Kidney (tissue), 13 donors: ENCODE measurements at regions not wholly inside any gene's neighbourhood (a gene's known extent, or its start where the extent isn't known, plus 50 kb on each side); places are given as distances from the start of the nearest gene placed in this dataset.

Source experiments
- DNase-seq, 5 donors: peaks; one replicate each; pipeline ENCODE4 v3.0.0-alpha.2; 2013 to 2020
- FAIRE-seq: peaks from 2 replicates; lab custom pipeline; 2012; peaks lifted over from hg19 to GRCh38; lab: Jason Lieb, UNC
- H3K27ac ChIP-seq, 2 donors: one replicate each; pipeline ENCODE4 v1.7.0; 2013; ENCODE audit warnings: low read depth in 2 of 2, low read length in 2 of 2, inconsistent platforms in 1 of 2
- H3K27me3 ChIP-seq: one replicate; pipeline ENCODE4 v1.7.1; 2013; ENCODE audit warnings: low read length, inconsistent platforms; ENCODE audit not compliant: control insufficient read depth, insufficient read depth
- H3K36me3 ChIP-seq, 3 donors: one replicate each; pipeline versions ENCODE4 v1.7.0 to v1.7.1; 2013; ENCODE audit warnings: low read length in 3 of 3, control low read depth in 1 of 3, inconsistent platforms in 1 of 3; ENCODE audit not compliant: insufficient read depth in 3 of 3, control insufficient read depth in 2 of 3
- H3K4me1 ChIP-seq, 3 donors: one replicate each; pipeline versions ENCODE4 v1.7.0 to v1.7.1; 2013; ENCODE audit warnings: low read length in 3 of 3, inconsistent platforms in 1 of 3, low read depth in 1 of 3; ENCODE audit not compliant: control insufficient read depth in 2 of 3, insufficient read depth in 2 of 3
- H3K4me3 ChIP-seq, 3 donors: one replicate each; pipeline versions ENCODE4 v1.7.0 to v1.8.1; 2013; ENCODE audit warnings: low read length in 3 of 3, control low read depth in 1 of 3, inconsistent platforms in 1 of 3
- H3K9ac ChIP-seq, 3 donors: one replicate each; pipeline versions ENCODE4 v1.7.0 to v1.7.1; 2013; ENCODE audit warnings: low read length in 3 of 3, control low read depth in 1 of 3, inconsistent platforms in 1 of 3
- H3K9me3 ChIP-seq, 3 donors: one replicate each; pipeline versions ENCODE4 v1.7.0 to v1.7.1; 2013; ENCODE audit warnings: low read length in 3 of 3, control low read depth in 1 of 3, inconsistent platforms in 1 of 3; ENCODE audit not compliant: control insufficient read depth in 2 of 3, insufficient read depth in 1 of 3
- intact Hi-C: fragments of 100-400 bp; cut with DNase I; formaldehyde crosslinking; loops from one replicate; pipeline ENCODE4 v1.11.1; 2022
- TF ChIP-seq, protein P1 (sequence below): IDR thresholded peaks from 3 replicates; pipeline ENCODE4 v1.5.1; 2012; ENCODE audit warnings: mild to moderate bottlenecking, moderate library complexity, borderline replicate concordance; ENCODE audit not compliant: insufficient read depth; ENCODE audit errors: extremely low read depth
- donor health status: control.
- donor health status: control.
- donor health status: control.
- donor health status: control.
- donor health status: control.
- donor health status: DM: yes; HTN: yes; CAD: no.
- donor health status: Normal renal cell carcinoma (clear cell type).

DNA sequence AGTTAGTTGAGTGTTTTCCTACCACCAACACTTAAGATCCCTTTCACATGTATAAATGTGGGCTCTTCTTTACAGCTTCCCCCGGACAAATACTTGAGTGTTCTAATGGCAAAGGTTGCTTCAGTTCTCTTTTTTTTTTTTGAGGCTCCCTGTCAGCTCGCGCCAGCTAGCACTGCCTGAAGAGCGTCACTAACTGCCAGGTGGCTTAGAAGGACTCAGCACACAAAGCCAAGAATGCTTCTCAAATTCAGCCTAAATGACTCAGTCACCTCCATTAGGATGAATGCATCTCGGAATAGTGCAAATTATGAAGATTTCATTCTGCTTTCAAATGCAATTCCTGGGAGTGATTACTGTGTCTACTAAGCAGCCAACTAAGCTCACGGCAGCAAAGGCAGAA, 150.7 kb upstream of the BTBD3 start:
- no peak for FAIRE-seq
- H3K27me3 ChIP-seq = no peaks in the 10 kb centered on the region
- no peak overlapping the region for H3K27ac ChIP-seq
- TF ChIP-seq, protein P1, sequence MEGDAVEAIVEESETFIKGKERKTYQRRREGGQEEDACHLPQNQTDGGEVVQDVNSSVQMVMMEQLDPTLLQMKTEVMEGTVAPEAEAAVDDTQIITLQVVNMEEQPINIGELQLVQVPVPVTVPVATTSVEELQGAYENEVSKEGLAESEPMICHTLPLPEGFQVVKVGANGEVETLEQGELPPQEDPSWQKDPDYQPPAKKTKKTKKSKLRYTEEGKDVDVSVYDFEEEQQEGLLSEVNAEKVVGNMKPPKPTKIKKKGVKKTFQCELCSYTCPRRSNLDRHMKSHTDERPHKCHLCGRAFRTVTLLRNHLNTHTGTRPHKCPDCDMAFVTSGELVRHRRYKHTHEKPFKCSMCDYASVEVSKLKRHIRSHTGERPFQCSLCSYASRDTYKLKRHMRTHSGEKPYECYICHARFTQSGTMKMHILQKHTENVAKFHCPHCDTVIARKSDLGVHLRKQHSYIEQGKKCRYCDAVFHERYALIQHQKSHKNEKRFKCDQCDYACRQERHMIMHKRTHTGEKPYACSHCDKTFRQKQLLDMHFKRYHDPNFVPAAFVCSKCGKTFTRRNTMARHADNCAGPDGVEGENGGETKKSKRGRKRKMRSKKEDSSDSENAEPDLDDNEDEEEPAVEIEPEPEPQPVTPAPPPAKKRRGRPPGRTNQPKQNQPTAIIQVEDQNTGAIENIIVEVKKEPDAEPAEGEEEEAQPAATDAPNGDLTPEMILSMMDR = no peak
- H3K9me3 ChIP-seq = no peaks in the 10 kb centered on the region
- H3K4me3 ChIP-seq = no peak overlapping the region
- no peaks in the 10 kb centered on the region for H3K4me1 ChIP-seq
- peak in 1 of 5 donors; percentile 3 for DNase-seq
- no peak overlapping the region for H3K9ac ChIP-seq
- intact Hi-C loops = no loop called here
- H3K36me3 ChIP-seq = no peaks in the 10 kb centered on the region

DNA sequence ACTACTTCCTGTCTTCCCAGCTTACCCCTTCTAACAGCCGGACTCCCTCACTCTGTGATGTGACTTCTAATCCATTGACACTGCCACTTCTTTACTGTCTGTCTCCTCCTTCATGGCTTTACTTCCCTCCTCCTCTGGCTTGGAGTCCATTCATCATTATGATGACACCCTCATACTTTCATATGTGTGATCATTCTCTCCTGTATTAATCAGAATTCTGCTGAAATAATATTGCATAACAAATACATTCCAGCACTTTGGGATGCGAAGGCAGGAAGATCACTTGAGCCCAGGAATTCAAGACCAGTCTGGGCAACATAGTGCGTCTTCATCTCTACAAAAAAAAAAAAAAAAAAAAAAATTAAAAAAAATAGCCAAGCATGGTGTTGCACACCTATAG, 147.9 kb upstream of the BTBD3 start:
- no peak overlapping the region for H3K9ac ChIP-seq
- no peak for FAIRE-seq
- DNase-seq = no peak
- intact Hi-C loops = no loop called here
- no peak overlapping the region for H3K4me3 ChIP-seq
- H3K9me3 ChIP-seq = no peaks in the 10 kb centered on the region
- TF ChIP-seq, protein P1 = no peak
- H3K36me3 ChIP-seq = no peaks in the 10 kb centered on the region
- H3K4me1 ChIP-seq = no peaks in the 10 kb centered on the region
- H3K27ac ChIP-seq = no peak overlapping the region
- no peaks in the 10 kb centered on the region for H3K27me3 ChIP-seq

DNA sequence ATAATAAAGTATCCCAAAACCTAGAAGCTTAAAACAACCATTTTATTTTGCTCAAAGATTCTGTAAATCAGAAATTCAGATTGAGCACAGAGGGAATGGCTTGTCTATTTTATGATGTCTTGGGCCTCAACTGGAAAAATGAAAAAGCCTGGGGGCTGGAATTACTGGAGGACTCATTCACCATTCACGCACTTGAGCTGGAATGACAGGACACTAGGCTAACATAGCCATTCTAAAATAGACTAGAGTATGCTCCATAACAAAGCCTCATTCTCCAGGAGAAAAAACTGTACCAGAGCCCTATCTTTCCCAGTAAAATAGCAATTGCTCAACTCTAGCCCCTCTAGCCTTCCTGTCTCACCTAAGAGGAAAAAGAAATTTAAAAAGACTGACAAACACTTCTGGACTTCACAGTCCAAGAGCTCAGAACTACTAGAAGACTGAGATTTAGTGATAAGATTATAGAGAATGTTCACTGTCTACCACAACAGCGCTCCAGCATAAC, 145.4 kb upstream of the BTBD3 start:
- TF ChIP-seq, protein P1 = no peak
- Histone ChIP-seq H3K9ac (no peak overlapping the region), H3K36me3 (no peaks in the 10 kb centered on the region), H3K4me1 (no peaks in the 10 kb centered on the region), H3K4me3 (no peak overlapping the region), H3K9me3 (no peaks in the 10 kb centered on the region), H3K27me3 (no peaks in the 10 kb centered on the region), H3K27ac (no peak overlapping the region)
- intact Hi-C loops = no loop called here
- FAIRE-seq (no peak), DNase-seq (no peak)

DNA sequence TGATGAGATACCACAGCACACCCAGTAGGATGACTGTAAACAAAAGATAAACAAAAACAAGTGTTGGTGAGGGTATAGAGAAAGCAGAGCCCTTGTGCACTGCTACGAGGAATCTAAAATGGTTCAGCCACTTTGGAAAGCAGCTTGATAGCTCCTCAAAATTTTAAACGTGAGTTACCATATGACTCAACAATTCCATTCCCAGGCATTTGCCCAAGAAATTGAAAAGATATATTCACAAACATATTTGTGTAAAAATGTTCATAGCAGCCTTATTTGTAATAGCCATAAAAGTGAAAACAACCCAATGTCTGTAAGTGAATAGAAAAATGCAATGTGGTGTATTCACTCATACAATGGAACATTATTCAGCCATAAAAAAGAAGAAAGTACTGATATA, 141.0 kb upstream of the BTBD3 start:
- H3K27ac ChIP-seq = no peak overlapping the region
- intact Hi-C loops = no loop called here
- no peaks in the 10 kb centered on the region for H3K9me3 ChIP-seq
- H3K4me3 ChIP-seq = no peak overlapping the region
- no peaks in the 10 kb centered on the region for H3K36me3 ChIP-seq
- no peak overlapping the region for H3K9ac ChIP-seq
- no peaks in the 10 kb centered on the region for H3K27me3 ChIP-seq
- DNase-seq (no peak), FAIRE-seq (no peak)
- no peaks in the 10 kb centered on the region for H3K4me1 ChIP-seq
- TF ChIP-seq, protein P1 = no peak
